ENCODE measurements at regions not wholly inside any gene's neighbourhood (a gene's known extent, or its start where the extent isn't known, plus 50 kb on each side); places are given as distances from the start of the nearest gene placed in this dataset.

- intact Hi-C loops (cut with micrococcal nuclease; ENCODE audit: unreplicated experiment): loop anchor here (10.0 kb wide), 1 partner anchor 59 kb away; no protein-coding TSS in a partner anchor
- in situ Hi-C loops (cut with HindIII; ENCODE audit: low pct_unique_long_range_greater_than_20kb, low sequenced_read_pairs): no loop called here
- TF ChIP-seq SIN3A (IDR thresholded peaks at IDR 0.05; ENCODE audit: borderline replicate concordance, insufficient read depth, low read depth, low read length) (no peak), CTCF (IDR thresholded peaks at IDR 0.05) (no peak), POLR2AphosphoS5 (IDR thresholded peaks at IDR 0.05; ENCODE audit: low read depth, low read length) (no peak), TCF7L2 (IDR thresholded peaks at IDR 0.05; ENCODE audit: low read depth, low read length) (no peak)
- TF ChIP-seq, protein P1, sequence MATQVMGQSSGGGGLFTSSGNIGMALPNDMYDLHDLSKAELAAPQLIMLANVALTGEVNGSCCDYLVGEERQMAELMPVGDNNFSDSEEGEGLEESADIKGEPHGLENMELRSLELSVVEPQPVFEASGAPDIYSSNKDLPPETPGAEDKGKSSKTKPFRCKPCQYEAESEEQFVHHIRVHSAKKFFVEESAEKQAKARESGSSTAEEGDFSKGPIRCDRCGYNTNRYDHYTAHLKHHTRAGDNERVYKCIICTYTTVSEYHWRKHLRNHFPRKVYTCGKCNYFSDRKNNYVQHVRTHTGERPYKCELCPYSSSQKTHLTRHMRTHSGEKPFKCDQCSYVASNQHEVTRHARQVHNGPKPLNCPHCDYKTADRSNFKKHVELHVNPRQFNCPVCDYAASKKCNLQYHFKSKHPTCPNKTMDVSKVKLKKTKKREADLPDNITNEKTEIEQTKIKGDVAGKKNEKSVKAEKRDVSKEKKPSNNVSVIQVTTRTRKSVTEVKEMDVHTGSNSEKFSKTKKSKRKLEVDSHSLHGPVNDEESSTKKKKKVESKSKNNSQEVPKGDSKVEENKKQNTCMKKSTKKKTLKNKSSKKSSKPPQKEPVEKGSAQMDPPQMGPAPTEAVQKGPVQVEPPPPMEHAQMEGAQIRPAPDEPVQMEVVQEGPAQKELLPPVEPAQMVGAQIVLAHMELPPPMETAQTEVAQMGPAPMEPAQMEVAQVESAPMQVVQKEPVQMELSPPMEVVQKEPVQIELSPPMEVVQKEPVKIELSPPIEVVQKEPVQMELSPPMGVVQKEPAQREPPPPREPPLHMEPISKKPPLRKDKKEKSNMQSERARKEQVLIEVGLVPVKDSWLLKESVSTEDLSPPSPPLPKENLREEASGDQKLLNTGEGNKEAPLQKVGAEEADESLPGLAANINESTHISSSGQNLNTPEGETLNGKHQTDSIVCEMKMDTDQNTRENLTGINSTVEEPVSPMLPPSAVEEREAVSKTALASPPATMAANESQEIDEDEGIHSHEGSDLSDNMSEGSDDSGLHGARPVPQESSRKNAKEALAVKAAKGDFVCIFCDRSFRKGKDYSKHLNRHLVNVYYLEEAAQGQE (IDR thresholded peaks at IDR 0.05; ENCODE audit: insufficient read depth in 1 of 2, low read depth in 2 of 2, low read length in 1 of 2): no peak
- DNase-seq (ENCODE audit: low read depth, low spot score) (no peak), ATAC-seq (no peak)
- ChIA-PET POLR2A (no interaction called here), CTCF (no interaction called here)
- H3K4me3 ChIP-seq (ENCODE audit: low read depth in 2 of 2, low read length in 2 of 2): no peak overlapping the region
- BruUV-seq (replicated peaks): no TSS peak
- no peak overlapping the region for H3K27ac ChIP-seq (ENCODE audit: low read length)
- no peaks in the 10 kb centered on the region for H3K4me1 ChIP-seq (ENCODE audit: control insufficient read depth, insufficient read depth, low read length)
- H3K27me3 ChIP-seq (ENCODE audit: control insufficient read depth, insufficient read depth, low read length): no peaks in the 10 kb centered on the region
- H3K36me3 ChIP-seq (ENCODE audit: control insufficient read depth, insufficient read depth, low read length): no peaks in the 10 kb centered on the region; the same call in 1 of the 2 replicates
- H3K9me3 ChIP-seq (ENCODE audit: control insufficient read depth, insufficient read depth, low read depth, low read length): no peaks in the 10 kb centered on the region
Observed at GRCh38 chr17:52776234-52776633, 617.7 kb upstream of the CA10 start.

- DNase-seq (ENCODE audit: low read depth, low spot score) (no peak), ATAC-seq (no peak)
- no peak overlapping the region for H3K27ac ChIP-seq (ENCODE audit: low read length)
- no peaks in the 10 kb centered on the region for H3K4me1 ChIP-seq (ENCODE audit: control insufficient read depth, insufficient read depth, low read length)
- BruUV-seq (replicated peaks): no TSS peak
- H3K36me3 ChIP-seq (ENCODE audit: control insufficient read depth, insufficient read depth, low read length): no peaks in the 10 kb centered on the region
- ChIA-PET POLR2A (no interaction called here), CTCF (no interaction called here)
- in situ Hi-C loops (cut with HindIII; ENCODE audit: low pct_unique_long_range_greater_than_20kb, low sequenced_read_pairs): no loop called here
- intact Hi-C loops (cut with micrococcal nuclease; ENCODE audit: unreplicated experiment): no loop called here
- no peak overlapping the region for H3K4me3 ChIP-seq (ENCODE audit: low read depth in 2 of 2, low read length in 2 of 2)
- no peaks in the 10 kb centered on the region for H3K27me3 ChIP-seq (ENCODE audit: control insufficient read depth, insufficient read depth, low read length)
- TF ChIP-seq TCF7L2 (IDR thresholded peaks at IDR 0.05; ENCODE audit: low read depth, low read length) (no peak), POLR2AphosphoS5 (IDR thresholded peaks at IDR 0.05; ENCODE audit: low read depth, low read length) (no peak), SIN3A (IDR thresholded peaks at IDR 0.05; ENCODE audit: borderline replicate concordance, insufficient read depth, low read depth, low read length) (no peak), CTCF (IDR thresholded peaks at IDR 0.05) (no peak)
- TF ChIP-seq, protein P1 (IDR thresholded peaks at IDR 0.05; ENCODE audit: insufficient read depth in 1 of 2, low read depth in 2 of 2, low read length in 1 of 2): no peak
- no peaks in the 10 kb centered on the region; the same call in 1 of the 2 replicates for H3K9me3 ChIP-seq (ENCODE audit: control insufficient read depth, insufficient read depth, low read depth, low read length)
Observed at GRCh38 chr17:52762794-52763167, 604.3 kb upstream of the CA10 start.

Data from Panc1 (cell line).